ENCODE measurements at regions not wholly inside any gene's neighbourhood (a gene's known extent, or its start where the extent isn't known, plus 50 kb on each side); places are given as distances from the start of the nearest gene placed in this dataset.

- Histone ChIP-seq H3K9ac (no peak overlapping the region), H3K9me2 (no peaks in the 10 kb centered on the region), H4K20me1 (ENCODE audit: insufficient read depth) (no peaks in the 10 kb centered on the region), H3K27me3 (ENCODE audit: insufficient read depth) (peaks cover 3% of the 10 kb centered on the region; the same call in 1 of the 2 replicates), H3K27ac (ENCODE audit: low read depth in 2 of 2, low read length in 1 of 2) (no peak overlapping the region), H3K79me2 (ENCODE audit: insufficient read depth) (no peaks in the 10 kb centered on the region), H3K36me3 (replicated peaks in 1 of 2; ENCODE audit: control insufficient read depth in 1 of 2, insufficient read depth in 2 of 2, low read length in 1 of 2) (no peaks in the 10 kb centered on the region), H3F3A (replicated peaks; ENCODE audit: insufficient read depth) (no peaks in the 10 kb centered on the region), H3K4me3 (ENCODE audit: low read depth in 2 of 2, low read length in 1 of 2) (no peak overlapping the region), H2AFZ (ENCODE audit: low read depth) (no peak overlapping the region), H3K4me1 (ENCODE audit: control insufficient read depth in 1 of 2, insufficient read depth in 2 of 2, low read depth in 1 of 2, low read length in 1 of 2) (no peaks in the 10 kb centered on the region), H3K9me3 (no peaks in the 10 kb centered on the region), H3K4me2 (no peak overlapping the region)
- DNase-seq = no peak
- TF ChIP-seq TEAD4 (IDR thresholded peaks at IDR 0.05; ENCODE audit: borderline replicate concordance, insufficient read depth) (no peak), NFIC (IDR thresholded peaks at IDR 0.05; ENCODE audit: borderline replicate concordance) (no peak), CTCF (IDR thresholded peaks at IDR 0.05) (no peak), IRF3 (IDR thresholded peaks at IDR 0.05; ENCODE audit: low read depth, low read length) (no peak), POLR2AphosphoS5 (IDR thresholded peaks at IDR 0.05; ENCODE audit: low read depth, low read length) (no peak), RXRA (IDR thresholded peaks at IDR 0.05; ENCODE audit: borderline replicate concordance, low read depth) (no peak), YY1 (IDR thresholded peaks at IDR 0.05; ENCODE audit: low read depth) (no peak)
- ChIA-PET CTCF (interaction anchor here (1.9 kb wide), 1 partner anchor 22 kb away, joined by 7 read pairs; no protein-coding TSS in a partner anchor), POLR2A (no interaction called here)
- WGBS (ENCODE audit: low lambda C conversion rate) = 3% methylated on average over 1 of the region's 1 CpG
Observed at GRCh38 chr12:98446682-98447081, 68.7 kb upstream of the TMPO start.

- H3K9me3 ChIP-seq = no peaks in the 10 kb centered on the region
- H3F3A ChIP-seq (replicated peaks; ENCODE audit: insufficient read depth) = no peaks in the 10 kb centered on the region
- no peaks in the 10 kb centered on the region for H3K79me2 ChIP-seq (ENCODE audit: insufficient read depth)
- no peaks in the 10 kb centered on the region for H3K27me3 ChIP-seq (ENCODE audit: insufficient read depth)
- POLR2A ChIA-PET = no interaction called here
- H3K4me1 ChIP-seq (ENCODE audit: control insufficient read depth in 1 of 2, insufficient read depth in 2 of 2, low read depth in 1 of 2, low read length in 1 of 2) = no peaks in the 10 kb centered on the region
- CTCF ChIA-PET = no interaction called here
- no peak overlapping the region for H3K4me3 ChIP-seq (ENCODE audit: low read depth in 2 of 2, low read length in 1 of 2)
- H2AFZ ChIP-seq (ENCODE audit: low read depth) = no peak overlapping the region
- no peak for DNase-seq
- 87% methylated on average over 3 of the region's 3 CpGs for WGBS (ENCODE audit: low lambda C conversion rate)
- H3K4me2 ChIP-seq = no peak overlapping the region
- no peaks in the 10 kb centered on the region for H4K20me1 ChIP-seq (ENCODE audit: insufficient read depth)
- no peak overlapping the region for H3K27ac ChIP-seq (ENCODE audit: low read depth in 2 of 2, low read length in 1 of 2)
- H3K9me2 ChIP-seq = no peaks in the 10 kb centered on the region
- H3K36me3 ChIP-seq (replicated peaks in 1 of 2; ENCODE audit: control insufficient read depth in 1 of 2, insufficient read depth in 2 of 2, low read length in 1 of 2) = no peaks in the 10 kb centered on the region
- H3K9ac ChIP-seq = no peak overlapping the region
- no peak for TF ChIP-seq POLR2AphosphoS5 (IDR thresholded peaks at IDR 0.05; ENCODE audit: low read depth, low read length)
- no peak for TF ChIP-seq FOXM1 (IDR thresholded peaks at IDR 0.05; ENCODE audit: low read depth)
- no peak for TF ChIP-seq GABPA (IDR thresholded peaks at IDR 0.05; ENCODE audit: low read depth)
- TF ChIP-seq GATA2 (CRISPR knock-in tag; IDR thresholded peaks at IDR 0.05) = no peak
- TF ChIP-seq RCOR1 (IDR thresholded peaks at IDR 0.05; ENCODE audit: low read length) = no peak
- no peak for TF ChIP-seq TAF1 (IDR thresholded peaks at IDR 0.05; ENCODE audit: borderline replicate concordance, low read depth, low read length)
- no peak for TF ChIP-seq EP300 (IDR thresholded peaks at IDR 0.05; ENCODE audit: borderline replicate concordance in 1 of 2, low read depth in 1 of 2, low read length in 1 of 2)
- no peak for TF ChIP-seq ZBTB33 (IDR thresholded peaks at IDR 0.05; ENCODE audit: borderline replicate concordance, low read depth)
- TF ChIP-seq CHD2 (IDR thresholded peaks at IDR 0.05; ENCODE audit: low read length, partially characterized antibody) = no peak
- no peak for TF ChIP-seq RFX5 (IDR thresholded peaks at IDR 0.05; ENCODE audit: low read length)
- no peak for TF ChIP-seq ELF1 (IDR thresholded peaks at IDR 0.05)
- no peak for TF ChIP-seq CTCF (IDR thresholded peaks at IDR 0.05)
Observed at GRCh38 chr12:98449584-98449983, 65.8 kb upstream of the TMPO start.

Measured in SK-N-SH (cell line).